ENCODE measurements at regions not wholly inside any gene's neighbourhood (a gene's known extent, or its start where the extent isn't known, plus 50 kb on each side); places are given as distances from the start of the nearest gene placed in this dataset.

- TF ChIP-seq POLR2A (IDR thresholded peaks at IDR 0.05) = no peak
- no peak for TF ChIP-seq CTCF (IDR thresholded peaks at IDR 0.05)
Measured at GRCh38 chr16:25426829-25427228, 169.2 kb upstream of the ZKSCAN2 start.
